ENCODE measurements at regions not wholly inside any gene's neighbourhood (a gene's known extent, or its start where the extent isn't known, plus 50 kb on each side); places are given as distances from the start of the nearest gene placed in this dataset.
A peak's percentile ranks its signal among the peaks of the same experiment; 100 is the strongest.

- no peak overlapping the region for H3K27ac Mint-ChIP-seq
- intact Hi-C loops (cut with micrococcal nuclease), result no loop called here
- no peak overlapping the region for H3K4me3 Mint-ChIP-seq
These were observed 411.1 kb downstream of the TRIML1 start for GRCh38 chr4:188550296-188550695.

DNA sequence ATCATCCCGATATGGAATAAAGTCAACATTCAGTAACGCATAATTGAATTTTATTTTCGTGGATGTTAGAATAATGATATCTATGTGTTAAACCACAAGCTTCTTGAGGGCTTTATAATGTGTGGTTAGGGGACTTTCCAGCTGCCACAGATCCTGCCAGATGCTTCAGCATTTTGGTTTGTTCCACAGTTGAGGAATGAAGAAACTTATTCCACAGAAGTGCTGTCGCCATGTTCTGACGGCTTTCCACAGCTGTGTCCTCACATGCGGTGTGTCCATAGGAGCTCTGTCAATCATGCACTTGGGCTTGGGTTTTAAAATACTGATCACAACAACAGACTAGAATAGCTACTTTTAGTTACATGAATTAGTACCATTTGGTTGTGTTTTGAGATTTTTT, 411.9 kb downstream of the TRIML1 start:
- H3K27me3 ChIP-seq (ENCODE audit: control insufficient read depth in 2 of 2, insufficient read depth in 2 of 2, low read length in 2 of 2), result no peaks in the 10 kb centered on the region
- ChIA-PET CTCF (no interaction called here), POLR2A (no interaction called here)
- Mint-ChIP-seq H3K9me3 (peaks cover 0 to 19% (median 9%) of the 10 kb centered on the region in 11 donors), H3K4me3 (no peak overlapping the region), H3K27ac (no peak overlapping the region), H3K27me3 (no peaks in the 10 kb centered on the region), H3K36me3 (no peaks in the 10 kb centered on the region), H3K4me1 (no peaks in the 10 kb centered on the region)
- DNase-seq (no peak), ATAC-seq (no peak)
- H3K36me3 ChIP-seq (ENCODE audit: control insufficient read depth in 2 of 3, insufficient read depth in 3 of 3, low read length in 3 of 3), result no peaks in the 10 kb centered on the region
- H3K4me1 ChIP-seq (ENCODE audit: control insufficient read depth in 2 of 2, insufficient read depth in 2 of 2, low read length in 2 of 2), result no peaks in the 10 kb centered on the region
- no peak overlapping the region for H3K4me3 ChIP-seq (ENCODE audit: low read length)
- H3K27ac ChIP-seq (ENCODE audit: low read depth, low read length), result no peak overlapping the region
- no peaks in the 10 kb centered on the region for H3K9me3 ChIP-seq (ENCODE audit: control insufficient read depth in 2 of 3, low read length in 3 of 3)
- intact Hi-C loops (cut with micrococcal nuclease), result no loop called here

More at GRCh38 chr4:188550296-188550695, 411.1 kb downstream of the TRIML1 start:
- Mint-ChIP-seq H3K4me1 (no peaks in the 10 kb centered on the region), H3K36me3 (no peaks in the 10 kb centered on the region), H3K27me3 (no peaks in the 10 kb centered on the region), H3K9me3 (peaks cover 0 to 18% (median 9%) of the 10 kb centered on the region in 11 donors)
- H3K27ac ChIP-seq (ENCODE audit: low read depth, low read length), result no peak overlapping the region
- H3K4me1 ChIP-seq (ENCODE audit: control insufficient read depth in 2 of 2, insufficient read depth in 2 of 2, low read length in 2 of 2), result no peaks in the 10 kb centered on the region
- no peaks in the 10 kb centered on the region for H3K36me3 ChIP-seq (ENCODE audit: control insufficient read depth in 2 of 3, insufficient read depth in 3 of 3, low read length in 3 of 3)
- CTCF ChIA-PET, result no interaction called here
- ATAC-seq (no peak), DNase-seq (no peak)
- no peak overlapping the region for H3K4me3 ChIP-seq (ENCODE audit: low read length)
- POLR2A ChIA-PET, result no interaction called here
- H3K27me3 ChIP-seq (ENCODE audit: control insufficient read depth in 2 of 2, insufficient read depth in 2 of 2, low read length in 2 of 2), result no peaks in the 10 kb centered on the region
- H3K9me3 ChIP-seq (ENCODE audit: control insufficient read depth in 2 of 3, low read length in 3 of 3), result no peaks in the 10 kb centered on the region

- Histone ChIP-seq H3K36me3 (ENCODE audit: control insufficient read depth in 2 of 3, insufficient read depth in 3 of 3, low read length in 3 of 3) (no peaks in the 10 kb centered on the region), H3K27ac (ENCODE audit: low read depth, low read length) (no peak overlapping the region), H3K9me3 (ENCODE audit: control insufficient read depth in 2 of 3, low read length in 3 of 3) (no peaks in the 10 kb centered on the region), H3K27me3 (ENCODE audit: control insufficient read depth in 2 of 2, insufficient read depth in 2 of 2, low read length in 2 of 2) (no peaks in the 10 kb centered on the region), H3K4me1 (ENCODE audit: control insufficient read depth in 2 of 2, insufficient read depth in 2 of 2, low read length in 2 of 2) (no peaks in the 10 kb centered on the region), H3K4me3 (ENCODE audit: low read length) (no peak overlapping the region)
- ATAC-seq (no peak), DNase-seq (no peak)
- Mint-ChIP-seq H3K27ac (no peak overlapping the region), H3K27me3 (no peaks in the 10 kb centered on the region), H3K4me1 (no peaks in the 10 kb centered on the region), H3K9me3 (peaks cover 0 to 19% (median 12%) of the 10 kb centered on the region in 11 donors), H3K4me3 (no peak overlapping the region), H3K36me3 (no peaks in the 10 kb centered on the region)
- intact Hi-C loops (cut with micrococcal nuclease), result no loop called here
- ChIA-PET POLR2A (no interaction called here), CTCF (no interaction called here)
These were observed 413.6 kb downstream of the TRIML1 start for GRCh38 chr4:188552741-188553275.

- Mint-ChIP-seq H3K4me1 (no peaks in the 10 kb centered on the region), H3K27ac (peak overlapping the region in 1 of 9 donors; percentile 4), H3K4me3 (no peak overlapping the region), H3K36me3 (no peaks in the 10 kb centered on the region), H3K27me3 (no peaks in the 10 kb centered on the region), H3K9me3 (peaks cover 0 to 15% (median 9%) of the 10 kb centered on the region in 11 donors)
- Histone ChIP-seq H3K36me3 (ENCODE audit: control insufficient read depth in 2 of 3, insufficient read depth in 3 of 3, low read length in 3 of 3) (no peaks in the 10 kb centered on the region), H3K9me3 (ENCODE audit: control insufficient read depth in 2 of 3, low read length in 3 of 3) (no peaks in the 10 kb centered on the region), H3K27me3 (ENCODE audit: control insufficient read depth in 2 of 2, insufficient read depth in 2 of 2, low read length in 2 of 2) (no peaks in the 10 kb centered on the region), H3K27ac (ENCODE audit: low read depth, low read length) (no peak overlapping the region), H3K4me1 (ENCODE audit: control insufficient read depth in 2 of 2, insufficient read depth in 2 of 2, low read length in 2 of 2) (no peaks in the 10 kb centered on the region), H3K4me3 (ENCODE audit: low read length) (no peak overlapping the region)
- POLR2A ChIA-PET, result no interaction called here
- ATAC-seq, result no peak
- CTCF ChIA-PET, result no interaction called here
- DNase-seq, result no peak
- intact Hi-C loops (cut with micrococcal nuclease), result no loop called here
These were observed 415.2 kb downstream of the TRIML1 start for GRCh38 chr4:188554413-188554812.

- peaks cover 2 to 23% (median 17%) of the 10 kb centered on the region in 11 donors for H3K9me3 Mint-ChIP-seq
- no peaks in the 10 kb centered on the region for H3K27me3 ChIP-seq (ENCODE audit: control insufficient read depth in 2 of 2, insufficient read depth in 2 of 2, low read length in 2 of 2)
- H3K27ac Mint-ChIP-seq, result peak overlapping the region in 1 of 9 donors; percentile 23
- no peak overlapping the region for H3K4me3 Mint-ChIP-seq
- DNase-seq, result no peak
- ATAC-seq, result no peak
- H3K9me3 ChIP-seq (ENCODE audit: control insufficient read depth in 2 of 3, low read length in 3 of 3), result peaks cover 0 to 5% (median 0%) of the 10 kb centered on the region in 3 experiments
- no peaks in the 10 kb centered on the region for H3K4me1 ChIP-seq (ENCODE audit: control insufficient read depth in 2 of 2, insufficient read depth in 2 of 2, low read length in 2 of 2)
- H3K4me3 ChIP-seq (ENCODE audit: low read length), result no peak overlapping the region
- no peak overlapping the region for H3K27ac ChIP-seq (ENCODE audit: low read depth, low read length)
- intact Hi-C loops (cut with micrococcal nuclease), result no loop called here
- no peaks in the 10 kb centered on the region for H3K27me3 Mint-ChIP-seq
- H3K36me3 Mint-ChIP-seq, result peaks cover 0 to 3% (median 0%) of the 10 kb centered on the region in 5 donors
- POLR2A ChIA-PET, result no interaction called here
- H3K36me3 ChIP-seq (ENCODE audit: control insufficient read depth in 2 of 3, insufficient read depth in 3 of 3, low read length in 3 of 3), result no peaks in the 10 kb centered on the region
- CTCF ChIA-PET, result no interaction called here
- H3K4me1 Mint-ChIP-seq, result no peaks in the 10 kb centered on the region
These were observed 433.9 kb downstream of the TRIML1 start for GRCh38 chr4:188573104-188573503.

GRCh38 chr4:188578657-188579056, 439.4 kb downstream of the TRIML1 start:
- Histone ChIP-seq H3K4me1 (ENCODE audit: control insufficient read depth in 2 of 2, insufficient read depth in 2 of 2, low read length in 2 of 2) (no peaks in the 10 kb centered on the region), H3K9me3 (ENCODE audit: control insufficient read depth in 2 of 3, low read length in 3 of 3) (peaks cover 0 to 5% (median 0%) of the 10 kb centered on the region in 3 experiments), H3K36me3 (ENCODE audit: control insufficient read depth in 2 of 3, insufficient read depth in 3 of 3, low read length in 3 of 3) (no peaks in the 10 kb centered on the region), H3K27me3 (ENCODE audit: control insufficient read depth in 2 of 2, insufficient read depth in 2 of 2, low read length in 2 of 2) (no peaks in the 10 kb centered on the region), H3K27ac (ENCODE audit: low read depth, low read length) (no peak overlapping the region), H3K4me3 (ENCODE audit: low read length) (no peak overlapping the region)
- ChIA-PET CTCF (no interaction called here), POLR2A (no interaction called here)
- ATAC-seq (no peak), DNase-seq (no peak)
- Mint-ChIP-seq H3K36me3 (no peaks in the 10 kb centered on the region), H3K4me3 (no peak overlapping the region), H3K27me3 (no peaks in the 10 kb centered on the region), H3K27ac (no peak overlapping the region), H3K9me3 (peaks cover 0 to 36% (median 15%) of the 10 kb centered on the region in 11 donors), H3K4me1 (no peaks in the 10 kb centered on the region)
- intact Hi-C loops (cut with micrococcal nuclease), result no loop called here

DNA sequence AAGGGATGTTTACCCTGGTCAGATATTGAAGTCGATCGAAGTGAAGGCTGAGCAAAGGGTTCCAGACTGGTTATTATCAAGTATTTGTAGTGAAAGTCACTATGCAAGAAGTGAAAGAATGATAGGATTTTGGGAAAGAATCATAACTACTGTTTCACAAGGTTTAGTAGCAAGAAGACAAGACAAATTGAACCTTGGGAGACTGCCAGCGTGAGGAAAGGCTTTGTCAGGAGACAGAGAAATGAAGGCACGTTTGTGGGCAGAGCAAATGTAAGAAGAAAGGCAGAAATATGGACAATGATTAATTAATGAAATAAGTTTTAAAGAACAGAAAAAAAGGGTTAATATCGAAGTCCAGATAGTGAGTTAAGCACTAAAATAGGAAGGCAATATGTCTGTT, 456.8 kb downstream of the TRIML1 start:
- H3K27ac Mint-ChIP-seq, result no peak overlapping the region
- peaks cover 0 to 30% (median 8%) of the 10 kb centered on the region in 11 donors for H3K9me3 Mint-ChIP-seq
- intact Hi-C loops (cut with micrococcal nuclease), result no loop called here
- Histone ChIP-seq H3K36me3 (ENCODE audit: control insufficient read depth in 2 of 3, insufficient read depth in 3 of 3, low read length in 3 of 3) (no peaks in the 10 kb centered on the region), H3K4me3 (ENCODE audit: low read length) (no peak overlapping the region), H3K9me3 (ENCODE audit: control insufficient read depth in 2 of 3, low read length in 3 of 3) (no peaks in the 10 kb centered on the region), H3K4me1 (ENCODE audit: control insufficient read depth in 2 of 2, insufficient read depth in 2 of 2, low read length in 2 of 2) (no peaks in the 10 kb centered on the region), H3K27me3 (ENCODE audit: control insufficient read depth in 2 of 2, insufficient read depth in 2 of 2, low read length in 2 of 2) (no peaks in the 10 kb centered on the region), H3K27ac (ENCODE audit: low read depth, low read length) (no peak overlapping the region)
- H3K4me3 Mint-ChIP-seq, result no peak overlapping the region
- CTCF ChIA-PET, result no interaction called here
- DNase-seq (no peak), ATAC-seq (no peak)
- H3K4me1 Mint-ChIP-seq, result no peaks in the 10 kb centered on the region
- POLR2A ChIA-PET, result no interaction called here
- no peaks in the 10 kb centered on the region for H3K36me3 Mint-ChIP-seq
- no peaks in the 10 kb centered on the region for H3K27me3 Mint-ChIP-seq
